Fibroblast of skin of left biceps (primary cell): ENCODE measurements at regions not wholly inside any gene's neighbourhood (a gene's known extent, or its start where the extent isn't known, plus 50 kb on each side); places are given as distances from the start of the nearest gene placed in this dataset.
"Not testable (repeated sequence)": the region's sequence is repeated elsewhere in the genome, so short reads cannot be mapped to it uniquely, and the experiment has no call there.

Experiments
- DNase-seq, 2 experiments: peaks; one replicate each; pipeline ENCODE4 v3.0.0-alpha.2; 2013; ENCODE audit warnings: low read depth in 2 of 2

DNA sequence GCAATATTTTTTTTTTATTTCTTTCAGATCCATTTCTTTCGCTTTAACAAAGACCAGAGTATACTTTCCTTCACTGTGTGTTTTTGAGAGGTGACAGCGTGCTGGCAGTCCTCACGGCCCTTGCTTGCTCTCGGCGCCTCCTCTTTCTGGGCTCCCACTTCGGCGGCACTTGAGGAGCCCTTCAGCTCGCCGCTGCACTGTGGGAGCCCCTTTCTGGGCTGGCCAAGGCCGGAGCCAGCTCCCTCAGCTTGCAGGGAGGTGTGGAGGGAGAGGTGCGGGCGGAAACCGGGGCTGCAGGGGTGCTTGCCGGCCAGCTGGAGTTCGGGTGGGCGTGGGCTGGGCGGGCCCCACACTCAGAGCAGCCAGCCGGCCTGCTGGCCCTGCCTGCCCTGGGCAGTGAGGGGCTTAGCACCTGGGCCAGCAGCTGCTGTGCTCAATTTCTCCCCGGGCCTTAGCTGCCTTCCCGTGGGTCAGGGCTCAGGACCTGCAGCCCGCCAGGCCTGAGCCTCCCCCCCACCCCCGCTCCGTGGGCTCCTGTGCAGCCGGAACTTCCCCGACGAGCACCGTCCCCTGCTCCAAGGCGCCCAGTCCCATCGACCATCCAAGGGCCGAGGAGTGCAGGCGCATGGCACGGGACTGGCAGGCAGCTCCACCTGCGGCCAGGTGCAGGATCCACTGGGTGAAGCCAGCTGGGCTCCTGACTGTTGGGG is 1490.6 kb downstream of the OTOL1 start:
- DNase-seq: not testable (repeated sequence)

DNA sequence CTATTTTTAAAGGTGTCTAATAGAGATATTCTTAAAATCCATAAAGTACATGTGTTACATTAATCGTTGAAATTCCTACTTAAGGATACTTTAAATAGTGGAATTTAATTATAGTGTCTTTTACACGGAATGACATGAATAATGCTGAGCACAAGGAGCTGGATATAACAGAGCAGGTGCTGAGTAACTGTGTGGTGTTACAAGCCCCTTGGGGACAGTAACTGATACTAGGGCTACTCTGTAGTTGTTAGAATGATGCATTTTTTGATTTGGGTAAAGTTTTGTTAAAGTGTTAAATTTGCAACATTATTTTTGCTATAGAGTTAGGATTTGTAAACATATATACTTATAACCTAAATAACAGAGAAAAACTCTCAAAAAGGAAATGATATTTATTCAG is 1496.1 kb downstream of the OTOL1 start:
- no peak for DNase-seq

DNA sequence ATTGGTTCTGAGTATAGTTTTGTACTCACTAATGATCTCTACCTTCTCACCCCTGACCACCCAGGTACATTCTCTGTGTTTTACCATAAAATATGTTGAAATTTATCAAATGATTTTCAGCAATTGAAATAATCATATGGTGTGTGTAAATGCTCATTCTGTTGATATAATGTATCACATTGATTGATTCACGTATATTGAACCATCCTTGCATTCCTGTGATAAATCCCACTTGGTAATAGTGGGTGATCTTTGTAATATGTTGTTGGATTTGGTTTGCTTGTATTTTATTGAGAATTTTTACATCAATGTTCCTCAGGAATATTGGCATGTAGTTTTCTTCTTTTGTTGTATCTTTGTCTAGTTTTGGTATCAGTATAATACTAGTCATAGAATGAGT is 1497.6 kb downstream of the OTOL1 start:
- no peak for DNase-seq

DNA sequence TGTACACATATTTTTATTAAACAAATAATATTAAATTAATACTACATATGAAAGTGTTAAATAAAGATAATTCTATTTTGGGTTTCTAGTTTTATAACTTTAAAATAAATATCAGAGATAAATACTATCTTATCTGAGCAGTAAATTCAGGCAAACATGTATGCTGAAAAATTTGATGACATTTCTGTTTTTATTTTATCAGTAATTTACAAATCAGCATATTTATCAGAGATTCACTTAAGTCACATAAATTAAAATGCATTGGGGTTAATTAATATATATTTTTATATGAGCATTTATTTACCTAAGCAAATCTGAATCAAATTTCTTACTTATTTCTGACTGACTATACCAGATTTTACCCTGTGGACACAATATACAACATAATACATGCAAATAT is 1499.8 kb downstream of the OTOL1 start:
- DNase-seq: no peak

DNA sequence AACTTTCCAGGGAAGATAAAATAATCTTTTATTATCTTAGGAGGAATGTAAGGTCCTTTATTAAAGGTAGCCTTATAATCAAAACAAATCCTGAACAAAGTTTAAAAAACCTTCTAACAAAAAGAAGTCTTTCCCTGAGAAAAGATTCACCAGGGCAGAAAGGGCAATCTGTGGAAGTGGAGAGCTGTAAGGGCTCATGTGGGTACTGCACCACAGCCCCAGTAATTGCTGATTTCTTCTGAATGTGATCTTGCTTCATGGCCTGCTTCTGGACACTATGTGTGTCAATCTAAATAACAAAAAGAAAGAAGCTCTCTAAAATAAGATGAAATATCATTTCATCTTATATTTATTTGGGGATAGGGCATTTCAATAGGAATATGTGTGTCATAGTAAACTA is 1501.6 kb downstream of the OTOL1 start:
- no peak for DNase-seq

DNA sequence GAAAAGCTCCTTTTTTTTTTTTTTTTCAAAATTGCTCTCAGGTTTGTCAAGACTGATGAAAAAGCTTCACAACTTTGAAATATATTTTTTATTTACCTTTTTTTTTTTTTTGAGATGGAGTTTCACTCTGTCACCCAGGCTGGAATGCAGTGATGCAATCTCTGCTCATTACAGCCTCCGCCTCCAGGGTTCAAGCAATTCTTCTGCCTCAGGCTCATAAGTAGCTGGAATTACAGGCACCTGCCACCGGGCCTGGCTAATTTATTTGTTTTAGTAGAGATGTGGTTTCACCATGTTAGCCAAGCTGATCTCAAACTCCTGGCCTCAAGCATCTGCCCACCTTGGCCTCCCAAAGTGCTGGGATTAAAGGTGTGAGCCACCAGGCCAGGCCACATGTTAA is 1515.0 kb downstream of the OTOL1 start:
- DNase-seq: no peak

DNA sequence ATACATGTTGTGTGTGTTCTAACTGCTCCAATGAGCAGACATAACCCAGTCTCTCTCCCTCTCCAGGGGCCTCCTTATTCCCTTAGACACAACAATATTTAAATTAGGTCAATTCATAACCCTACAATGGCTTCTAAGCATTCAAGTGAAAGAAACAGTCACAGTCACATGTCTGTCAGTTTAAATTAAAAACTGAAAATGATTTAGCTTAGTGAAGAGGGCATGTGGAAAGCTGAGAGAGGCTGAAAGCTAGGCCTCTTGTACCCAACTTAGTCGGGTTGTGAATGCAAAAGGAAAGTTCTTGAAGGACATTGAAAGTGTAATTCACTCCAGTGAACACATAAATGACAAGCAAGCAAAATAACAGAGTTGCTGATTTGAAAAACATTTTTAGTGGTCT is 1519.6 kb downstream of the OTOL1 start:
- DNase-seq: no peak

DNA sequence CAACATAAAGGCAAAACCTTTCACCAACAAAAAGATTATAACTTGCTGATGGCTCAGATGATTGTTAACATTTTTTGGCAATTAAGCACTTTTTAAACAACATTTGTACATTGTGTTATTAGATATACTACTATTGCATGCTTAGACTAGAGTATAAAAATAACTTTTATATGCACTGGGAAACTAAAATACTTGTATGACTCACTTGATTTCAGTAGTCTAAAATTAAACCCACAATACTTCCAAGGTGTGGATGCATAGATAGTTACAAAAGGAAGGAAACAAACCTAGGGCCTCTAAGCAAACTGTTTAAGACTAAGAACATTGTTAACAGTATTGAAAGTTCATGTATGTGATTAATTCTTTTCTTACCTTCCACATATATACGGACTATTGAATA is 1521.5 kb downstream of the OTOL1 start:
- no peak for DNase-seq

DNA sequence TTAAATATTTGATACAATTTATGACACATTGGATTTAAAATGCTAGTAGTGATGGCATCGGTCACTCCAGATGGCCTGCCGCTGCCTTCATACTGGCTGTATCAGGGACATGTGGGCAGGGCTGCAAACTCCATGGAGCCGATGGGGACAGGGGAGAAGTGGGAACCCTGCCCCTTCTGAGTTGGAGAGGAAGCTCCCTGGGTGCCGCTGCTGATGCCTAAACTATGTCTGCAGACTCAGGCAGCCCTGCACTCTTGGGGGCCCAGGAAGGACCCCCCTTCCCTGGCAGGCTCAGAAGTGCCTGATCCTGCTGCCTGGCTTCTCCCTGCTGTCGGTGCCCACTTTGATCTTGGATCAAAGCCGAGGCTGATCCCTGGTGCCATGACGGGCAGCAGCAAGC is 1522.1 kb downstream of the OTOL1 start:
- no peak for DNase-seq

DNA sequence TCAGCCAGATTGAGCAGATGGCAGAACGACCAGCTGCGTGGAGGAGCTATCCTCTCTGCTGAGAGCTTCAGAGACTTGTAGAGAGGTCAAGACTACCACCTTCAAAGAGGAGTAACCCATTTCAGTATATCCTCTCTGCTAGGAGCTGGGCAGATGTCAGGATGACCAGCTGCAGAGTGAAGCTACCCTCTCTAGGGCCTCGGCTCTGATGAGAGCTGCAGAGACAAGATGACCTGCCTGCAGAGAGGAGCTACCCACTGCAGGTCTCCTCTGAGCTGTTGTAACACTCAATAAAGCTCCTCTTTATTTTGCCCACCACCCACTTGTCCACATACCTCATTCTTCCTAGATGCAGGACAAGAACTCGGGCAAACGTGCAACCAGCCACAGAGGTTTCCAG is 1522.7 kb downstream of the OTOL1 start:
- DNase-seq: no peak

DNA sequence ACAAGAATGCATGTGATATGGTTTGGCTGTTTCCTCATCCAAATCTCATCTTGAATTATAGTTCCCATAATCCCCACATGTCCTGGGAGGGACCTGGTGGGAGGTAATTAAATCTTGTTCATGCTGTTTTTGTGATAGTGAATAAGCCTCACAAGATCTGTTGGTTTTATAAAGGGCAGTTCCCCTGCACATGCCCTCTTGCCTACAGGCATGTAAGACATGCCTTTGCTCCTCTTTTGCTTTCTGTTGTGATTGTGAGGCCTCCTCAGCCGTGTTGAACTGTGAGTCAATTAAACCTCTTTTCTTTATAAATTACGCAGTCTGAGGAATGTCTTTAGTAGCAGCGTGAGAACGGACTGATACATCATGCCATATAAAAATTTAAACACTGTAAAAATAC is 1537.0 kb downstream of the OTOL1 start:
- DNase-seq: no peak

DNA sequence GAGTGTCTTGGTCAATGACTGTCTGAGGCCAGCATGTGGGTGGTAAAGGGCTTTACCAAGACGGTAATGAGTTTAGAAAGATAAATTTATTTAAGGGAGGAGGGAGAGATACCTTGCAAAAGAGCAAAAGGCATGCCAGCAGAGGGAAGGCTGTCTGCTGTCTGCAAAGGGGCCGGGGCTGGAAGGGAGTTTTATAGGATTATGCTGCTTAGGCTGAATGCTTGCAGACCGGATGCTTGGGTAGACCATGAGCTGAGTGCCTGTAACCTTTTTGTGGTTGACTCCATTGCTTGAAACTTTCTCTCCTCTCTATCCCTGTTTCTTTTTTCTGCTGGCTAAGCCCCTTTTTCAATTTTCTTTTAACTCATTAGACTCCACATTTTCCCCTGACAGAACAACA is 1543.0 kb downstream of the OTOL1 start:
- no peak for DNase-seq

DNA sequence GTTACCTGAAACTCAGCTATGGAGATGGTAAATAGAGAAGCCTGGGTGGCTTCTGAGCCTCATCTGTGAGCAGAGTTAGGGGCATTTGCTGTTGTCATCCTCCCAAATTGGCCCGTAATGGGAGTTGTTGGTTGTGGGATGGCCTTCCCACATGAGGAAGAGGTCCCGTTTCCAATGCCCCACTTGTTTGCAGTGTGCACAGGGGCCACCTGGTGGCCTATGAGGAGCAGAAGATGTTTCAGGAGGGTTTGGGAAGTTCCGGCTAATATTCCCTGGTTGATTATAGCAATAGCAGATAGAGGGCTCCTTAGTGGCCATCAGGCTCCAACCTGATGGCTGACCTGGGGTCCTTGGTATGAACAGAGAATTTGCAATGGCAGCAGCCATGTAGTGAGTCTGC is 1546.5 kb downstream of the OTOL1 start:
- no peak for DNase-seq

DNA sequence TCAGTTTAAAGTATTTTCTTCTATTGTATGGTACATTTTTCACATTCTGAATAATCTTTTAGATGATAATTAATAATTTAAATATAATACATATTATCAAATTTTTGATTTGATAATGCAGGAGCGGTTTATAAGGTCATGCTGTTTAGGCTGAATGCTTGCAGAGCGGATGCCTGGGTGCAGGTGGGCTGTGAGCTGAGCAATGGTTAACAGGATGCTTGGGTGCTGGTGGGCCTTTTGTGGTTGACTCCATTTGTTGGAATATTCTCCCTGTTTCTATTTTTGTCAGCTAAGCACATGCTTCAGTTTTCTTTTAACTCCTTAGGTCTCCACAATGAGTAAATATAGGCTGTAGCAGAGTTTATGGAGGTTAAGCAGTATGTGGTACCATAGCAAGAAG is 1549.3 kb downstream of the OTOL1 start:
- no peak for DNase-seq

DNA sequence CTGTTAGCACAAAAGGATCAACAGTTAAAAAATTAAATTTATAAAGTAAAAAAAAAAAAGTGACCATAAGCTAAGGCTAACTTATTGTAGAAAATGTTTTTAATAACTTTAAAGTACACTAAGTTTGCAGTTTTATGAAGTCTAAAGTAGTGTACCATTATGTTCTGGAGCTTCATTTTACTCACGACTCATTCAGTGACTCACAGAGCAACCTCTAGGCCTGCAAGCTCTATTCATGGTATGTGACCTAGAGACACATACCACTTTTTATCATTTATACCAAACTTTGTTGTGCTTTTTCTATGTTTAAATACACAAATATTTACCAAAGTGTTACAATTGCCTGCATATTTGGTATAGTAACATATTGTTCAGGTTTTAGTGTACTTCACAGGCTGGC is 1552.3 kb downstream of the OTOL1 start:
- no peak for DNase-seq

DNA sequence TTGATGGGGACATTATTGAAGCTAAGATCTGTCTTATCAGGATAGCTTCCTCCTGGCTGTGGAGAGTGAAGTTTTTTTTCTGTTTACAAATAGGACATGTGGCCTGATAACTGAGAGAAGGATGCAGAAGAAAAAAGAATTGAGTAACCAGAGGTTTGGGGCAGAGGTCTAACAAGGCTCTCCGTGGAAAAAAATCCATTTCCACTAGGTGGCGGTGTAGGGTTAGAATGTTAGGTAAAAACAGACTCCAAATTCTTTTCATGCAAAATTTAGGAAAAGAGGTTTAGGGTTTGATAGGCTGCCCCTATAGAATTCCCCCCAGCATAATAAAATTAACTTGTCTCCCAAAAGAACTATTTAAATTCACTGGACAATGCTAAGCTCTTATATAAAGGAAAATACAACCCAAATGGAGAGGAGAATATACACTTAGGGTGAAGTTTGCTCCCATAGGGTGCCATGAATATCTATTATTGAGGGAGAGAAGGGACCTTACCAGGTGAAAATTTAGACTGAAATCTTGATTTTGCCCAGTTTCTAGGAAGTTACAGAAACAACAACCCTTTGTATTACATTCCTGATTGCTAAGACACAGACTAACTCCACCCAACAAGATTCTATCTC is 1560.4 kb downstream of the OTOL1 start:
- no peak for DNase-seq

DNA sequence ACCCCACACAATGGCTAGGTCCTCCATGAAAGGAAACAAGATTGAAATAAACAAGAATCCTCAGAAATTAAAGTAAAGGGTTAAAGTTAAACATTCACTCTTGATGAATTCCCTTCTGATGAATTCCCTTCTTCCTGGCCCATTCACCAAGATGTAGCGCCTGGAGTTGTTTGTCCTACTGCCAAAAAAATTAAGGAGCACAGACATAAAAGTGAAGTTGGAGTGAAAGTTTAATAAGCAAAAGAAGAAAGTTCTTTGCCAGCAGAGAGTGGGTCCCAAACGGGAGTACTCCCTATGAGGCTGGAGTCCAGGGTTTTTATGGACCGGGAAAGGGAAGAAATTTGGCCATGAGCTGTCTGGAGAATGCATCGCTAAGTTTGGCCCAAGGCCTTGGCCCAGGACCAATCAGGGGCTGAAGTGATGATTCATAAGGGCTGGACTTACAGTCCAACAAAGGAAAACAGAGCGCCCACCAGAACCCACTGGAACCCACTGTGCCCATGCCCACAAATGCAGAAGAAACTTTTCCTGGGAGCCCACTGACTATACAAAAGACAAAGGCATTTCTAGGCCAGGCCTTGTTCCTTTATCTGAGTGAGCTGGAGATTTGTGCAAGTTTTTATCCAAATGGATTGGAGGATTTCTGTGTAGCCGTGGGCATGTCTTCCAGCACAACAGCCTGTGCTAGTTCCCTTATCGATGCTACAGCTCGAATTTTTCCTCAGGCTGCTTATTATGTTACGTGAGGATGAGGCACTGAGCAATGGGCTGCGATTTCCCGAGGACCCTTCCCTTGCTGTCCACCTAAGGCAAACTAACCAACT is 1561.6 kb downstream of the OTOL1 start:
- DNase-seq: no peak

DNA sequence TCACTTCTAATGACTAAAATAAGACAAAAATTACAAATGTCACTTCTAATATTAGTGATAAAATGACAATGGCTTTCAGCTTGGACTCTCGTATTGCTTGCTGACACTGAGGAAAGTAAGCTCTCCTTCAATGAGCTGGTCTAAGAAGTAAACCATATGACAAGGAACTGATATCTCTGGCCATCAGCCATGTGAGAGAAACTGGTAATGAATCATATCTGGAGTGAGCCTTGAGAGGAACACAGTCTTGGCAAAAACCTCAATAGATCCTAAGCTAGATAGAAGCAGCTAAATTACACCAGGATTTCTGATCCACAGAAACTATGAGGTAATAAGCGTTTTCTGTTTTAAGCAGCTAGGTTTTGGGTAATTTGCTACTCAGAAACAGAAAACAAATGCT is 1575.1 kb downstream of the OTOL1 start:
- peak in 1 of 2 experiments; percentile 18 for DNase-seq
